ENCODE measurements at regions not wholly inside any gene's neighbourhood (a gene's known extent, or its start where the extent isn't known, plus 50 kb on each side); places are given as distances from the start of the nearest gene placed in this dataset.

- no peak for DNase-seq (ENCODE audit: low read depth in 3 of 3)
Observed at GRCh38 chr1:224846119-224846907, 83.2 kb upstream of the DNAH14 start.

- DNase-seq (ENCODE audit: low read depth in 3 of 3) = no peak
Observed at GRCh38 chr1:224850446-224850845, 79.0 kb upstream of the DNAH14 start.

DNA sequence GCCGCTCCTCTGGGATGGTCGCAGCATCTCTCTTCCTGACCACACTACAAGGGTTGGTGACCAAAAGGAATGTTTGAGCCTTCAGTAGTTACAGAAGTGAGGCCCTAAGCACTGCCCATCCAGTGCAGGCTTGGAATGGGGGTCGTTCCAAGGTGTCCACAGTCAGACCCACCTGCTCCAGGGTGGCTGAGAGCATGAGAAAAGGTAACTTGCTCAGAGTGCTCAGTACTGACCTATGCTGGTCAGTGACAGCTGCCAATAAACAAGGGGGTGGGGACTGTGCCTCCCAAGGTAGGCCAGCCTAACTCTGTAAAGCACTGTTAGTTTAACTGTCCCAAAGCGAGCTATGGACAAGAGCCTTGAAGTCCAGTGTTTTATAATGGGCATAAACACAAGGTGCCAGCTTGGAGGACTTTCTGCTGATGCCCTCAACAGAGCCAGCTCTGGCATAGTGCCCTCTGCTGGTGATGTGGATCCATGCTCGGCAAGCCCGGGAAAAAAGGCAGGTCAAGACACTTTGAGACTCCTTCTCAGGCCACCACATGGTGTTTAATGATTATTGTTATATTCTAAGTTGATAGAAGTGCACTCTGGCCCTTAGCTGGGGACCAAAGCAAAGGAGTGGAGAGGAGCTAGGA is 78.1 kb upstream of the DNAH14 start:
- DNase-seq (ENCODE audit: low read depth in 3 of 3) = peak; percentile 8 to 26 (median 15)

DNA sequence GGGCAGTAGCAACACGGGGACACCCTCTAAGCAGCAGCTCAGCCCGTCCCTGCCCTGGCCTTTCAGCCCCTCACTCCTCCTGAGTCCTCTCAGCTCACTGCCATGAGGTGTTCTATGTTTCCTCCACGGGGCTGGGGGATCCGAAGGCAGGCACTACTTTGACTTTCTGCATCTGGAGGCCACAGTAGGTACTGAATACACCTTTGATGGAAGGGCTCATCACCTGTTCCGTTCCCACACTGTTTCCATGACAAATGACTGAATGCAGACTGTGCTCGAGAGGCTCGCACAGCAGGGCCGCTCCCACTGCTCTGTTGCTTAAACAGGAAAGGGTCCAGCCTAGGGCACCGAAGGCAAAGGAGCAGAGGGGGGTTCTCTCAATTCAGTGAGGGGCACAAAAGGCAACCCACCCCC is 77.6 kb upstream of the DNAH14 start:
- DNase-seq (ENCODE audit: low read depth in 3 of 3) = no peak

DNA sequence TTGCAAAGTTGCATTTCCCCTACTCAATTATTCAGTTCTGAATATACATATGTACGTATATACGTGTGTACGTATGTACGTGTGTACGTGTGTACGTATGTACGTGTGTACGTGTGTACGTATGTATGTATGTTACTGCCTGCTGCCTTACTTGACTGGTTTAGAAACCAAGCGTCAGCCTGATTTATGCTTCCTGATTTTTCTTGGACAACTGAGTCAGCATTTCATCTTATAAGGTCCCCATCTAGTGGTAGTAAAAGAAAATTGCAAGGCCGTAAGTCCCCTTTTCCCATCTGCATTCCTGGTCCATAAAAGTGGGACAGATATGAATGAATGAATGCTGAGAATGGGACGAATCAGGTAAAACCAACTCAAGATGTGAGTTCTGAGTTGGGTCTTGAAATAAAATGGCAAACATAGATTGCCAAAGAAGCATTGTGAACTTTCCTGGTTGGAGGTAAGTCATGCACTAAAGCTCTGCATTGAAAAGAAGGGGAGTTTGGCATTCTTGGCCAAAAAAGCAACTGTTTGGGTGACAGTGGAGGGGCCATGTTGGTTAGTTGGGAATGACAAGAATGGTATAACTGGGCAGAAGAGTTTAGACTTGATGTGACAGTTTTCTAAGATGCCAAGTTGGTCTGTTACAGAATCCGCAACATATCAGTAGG is 76.4 kb upstream of the DNAH14 start:
- no peak for DNase-seq (ENCODE audit: low read depth in 3 of 3)

DNA sequence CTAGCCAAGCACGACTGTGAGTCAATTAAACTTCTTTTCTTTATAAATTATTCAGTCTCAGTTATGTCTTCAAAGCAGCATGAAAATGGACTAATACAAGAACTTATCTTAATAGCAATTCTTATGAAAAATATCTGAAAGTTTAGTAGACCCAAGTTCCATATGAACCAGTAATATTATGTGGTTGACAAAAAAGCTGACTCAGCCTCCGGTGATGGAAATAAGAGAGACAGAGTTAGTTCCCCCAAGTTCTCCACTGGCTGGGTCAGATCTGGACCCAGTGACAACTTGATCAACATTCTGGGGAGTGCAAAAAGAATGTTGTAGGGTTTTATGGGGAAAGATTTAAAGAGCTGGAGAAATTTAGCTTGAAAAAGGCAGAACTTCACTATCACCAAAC is 72.5 kb upstream of the DNAH14 start:
- no peak for DNase-seq (ENCODE audit: low read depth in 3 of 3)

DNA sequence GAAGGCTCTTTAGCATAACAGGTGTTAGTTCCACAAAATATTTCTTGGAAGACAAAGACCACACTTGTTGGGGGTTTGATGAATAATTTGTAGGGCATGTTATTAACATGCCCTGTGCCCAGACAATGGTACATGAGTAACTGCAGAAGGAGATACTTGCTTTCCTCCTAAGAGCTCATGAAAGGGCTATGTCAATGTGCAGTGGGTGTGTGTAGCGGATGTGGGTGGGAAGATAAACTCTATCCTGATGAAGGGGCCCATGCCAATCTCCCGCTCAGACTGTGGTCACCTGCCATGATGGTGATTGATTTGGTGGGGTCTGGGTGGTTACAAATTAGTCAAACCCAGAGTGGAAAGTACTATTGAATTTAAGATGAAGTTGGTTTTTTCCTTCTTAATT is 69.8 kb upstream of the DNAH14 start:
- no peak for DNase-seq (ENCODE audit: low read depth in 3 of 3)

GRCh38 chr1:224860488-224861338 is 68.8 kb upstream of the DNAH14 start:
- no peak for DNase-seq (ENCODE audit: low read depth in 3 of 3)

GRCh38 chr1:224861339-224861716 is 68.1 kb upstream of the DNAH14 start:
- DNase-seq (ENCODE audit: low read depth in 3 of 3) = no peak

GRCh38 chr1:224863486-224863885 is 66.0 kb upstream of the DNAH14 start:
- no peak for DNase-seq (ENCODE audit: low read depth in 3 of 3)

DNA sequence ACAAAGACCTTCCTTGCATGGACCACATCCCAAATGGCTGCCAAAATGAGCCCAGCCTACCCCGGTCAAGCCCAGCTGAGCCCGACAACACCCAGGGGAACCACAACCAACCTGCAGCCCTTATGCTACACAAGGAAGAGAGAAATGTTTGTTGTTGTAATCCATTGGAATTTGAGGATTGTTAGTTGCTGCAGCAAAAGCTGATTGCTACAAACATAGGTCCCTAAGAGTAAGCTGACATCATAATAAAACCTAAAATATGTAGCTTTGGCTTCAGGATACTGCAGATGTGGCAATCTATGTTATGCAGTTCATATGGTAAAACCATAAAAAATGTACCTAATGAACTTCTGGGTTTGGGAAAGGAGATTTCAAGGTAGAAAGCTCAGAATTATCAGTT is 65.5 kb upstream of the DNAH14 start:
- DNase-seq (ENCODE audit: low read depth in 3 of 3) = no peak

DNA sequence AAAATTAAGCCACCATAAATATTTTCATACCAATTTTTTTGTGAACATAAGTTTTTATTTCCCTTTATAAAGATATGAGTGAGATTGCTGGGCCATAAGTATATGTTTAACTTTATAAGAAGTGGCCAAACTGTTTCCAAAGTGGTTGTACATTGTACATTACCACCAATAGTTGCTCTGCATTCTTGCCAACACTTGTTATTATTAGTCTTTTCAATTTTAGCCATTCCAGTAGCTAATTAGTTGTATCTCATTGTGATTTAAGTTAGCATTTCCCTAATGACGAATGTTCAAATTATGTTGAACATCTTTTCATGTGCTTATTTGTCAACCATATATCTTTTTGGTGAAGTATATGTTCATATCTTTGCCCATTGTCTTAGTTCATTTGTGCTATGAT is 64.0 kb upstream of the DNAH14 start:
- no peak for DNase-seq (ENCODE audit: low read depth in 3 of 3)

GRCh38 chr1:224866940-224867339 is 62.5 kb upstream of the DNAH14 start:
- DNase-seq (ENCODE audit: low read depth in 3 of 3) = no peak

- DNase-seq (ENCODE audit: low read depth in 3 of 3) = no peak
Observed at GRCh38 chr1:224867715-224868114, 61.8 kb upstream of the DNAH14 start.

DNA sequence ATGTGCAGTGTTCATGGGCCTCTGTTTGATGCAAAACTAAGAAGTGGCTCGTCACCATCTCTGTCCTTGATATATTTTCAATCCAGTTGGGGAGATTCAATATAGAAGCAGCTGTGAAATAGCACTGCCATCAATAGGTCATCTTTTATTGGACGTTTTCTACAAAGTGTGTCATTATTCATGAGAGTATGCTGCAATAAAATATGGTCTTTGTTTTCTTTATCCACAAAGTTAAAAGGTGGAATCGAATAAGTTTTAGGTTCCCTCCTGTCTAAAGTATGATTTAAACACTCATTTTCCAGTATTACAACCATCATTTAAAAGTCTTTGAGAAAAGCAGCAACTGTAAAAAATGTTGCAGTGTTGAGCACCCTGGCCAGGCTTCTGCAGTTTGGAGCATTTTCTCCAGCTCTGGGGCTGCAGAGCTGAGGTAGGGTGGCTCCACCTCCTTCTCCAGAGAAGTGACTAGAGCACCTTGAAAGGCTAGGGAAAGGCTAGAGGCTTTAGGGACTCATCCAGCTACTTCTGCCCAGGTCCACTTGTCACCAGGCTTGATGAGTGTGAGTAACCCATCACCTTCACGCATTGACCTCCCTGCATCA is 56.5 kb upstream of the DNAH14 start:
- no peak for DNase-seq (ENCODE audit: low read depth in 3 of 3)

DNA sequence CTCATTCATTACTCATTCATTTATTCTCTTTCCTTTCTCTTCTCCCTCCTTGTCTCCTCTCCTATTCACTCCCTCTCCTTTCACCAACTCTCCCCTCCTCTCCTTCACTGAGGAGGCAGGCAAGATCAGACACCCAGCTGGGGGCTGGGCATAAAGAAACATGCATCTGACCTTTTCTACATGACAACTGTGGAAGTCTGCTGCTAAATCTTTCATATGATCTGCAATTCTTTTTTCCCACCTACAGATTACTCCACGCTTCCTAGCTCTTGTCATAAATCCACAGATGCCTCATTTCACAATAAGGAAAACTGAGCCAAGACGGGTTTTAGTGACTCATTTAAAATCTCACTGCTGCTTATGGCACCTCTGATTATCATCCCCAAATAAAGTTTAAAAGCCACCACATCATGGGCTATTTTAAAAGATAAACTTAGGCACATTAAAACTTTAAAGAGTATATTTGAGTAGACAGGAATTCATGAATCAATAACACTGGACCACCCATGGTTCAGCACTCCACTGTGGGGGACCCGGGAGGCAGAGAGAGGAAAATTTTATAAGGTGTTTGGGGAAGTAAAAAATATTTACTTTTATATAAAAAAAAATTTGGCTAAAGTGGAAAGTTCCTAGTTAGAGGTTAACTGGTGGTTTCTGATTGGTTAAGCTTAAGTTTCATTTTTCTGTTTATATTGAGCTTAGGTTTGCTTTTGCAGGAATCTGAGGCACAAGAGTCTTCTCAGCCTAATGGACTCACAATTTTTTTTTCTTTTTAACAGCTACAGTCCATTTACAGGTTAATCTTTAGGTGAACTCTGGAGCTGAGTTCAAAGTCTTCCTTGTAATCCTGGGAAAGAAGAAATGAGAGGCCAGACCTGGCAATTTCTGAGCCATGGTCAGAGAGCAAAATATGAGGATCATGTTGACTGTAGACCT is 55.8 kb upstream of the DNAH14 start:
- no peak for DNase-seq (ENCODE audit: low read depth in 3 of 3)

- DNase-seq (ENCODE audit: low read depth in 3 of 3) = no peak
Observed at GRCh38 chr1:224874775-224875174, 54.7 kb upstream of the DNAH14 start.

DNA sequence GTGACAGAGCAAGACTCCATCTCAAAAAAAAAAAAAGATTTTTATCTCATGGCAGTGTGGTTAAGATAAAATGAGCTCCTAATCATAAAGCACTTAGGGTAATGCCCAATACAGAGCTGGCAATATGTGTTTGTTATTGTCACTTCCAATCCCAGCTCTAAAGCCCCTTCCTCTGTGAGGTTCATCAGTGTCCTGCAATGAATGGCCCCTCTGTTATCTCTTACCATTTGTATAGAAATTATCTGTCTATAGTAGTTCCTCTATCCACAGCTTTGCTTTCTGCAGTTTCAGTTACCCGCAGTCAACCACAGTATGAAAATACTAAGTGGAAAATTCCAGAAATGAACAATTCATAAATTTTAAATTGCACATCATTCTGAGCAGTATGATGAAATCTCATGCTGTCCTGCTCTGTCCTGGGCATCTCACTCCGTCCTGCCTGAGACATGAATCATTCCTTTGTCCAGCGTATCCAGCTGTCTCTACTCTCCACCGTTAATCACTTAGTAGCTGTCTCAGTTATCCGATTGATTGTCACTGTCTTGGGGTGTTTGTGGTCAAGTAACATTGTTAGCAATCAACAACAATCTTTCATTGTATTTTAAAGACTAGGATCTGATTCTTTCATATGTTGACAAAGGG is 50.2 kb upstream of the DNAH14 start:
- DNase-seq (ENCODE audit: low read depth in 3 of 3) = no peak

Measured in stimulated activated CD4-positive, alpha-beta T cell treated with anti-CD3 and anti-CD28 coated beads, TNF-alpha, amount 100 ng/mL, for 4 hours (primary cell).